Activated T-cell treated with anti-CD3 and anti-CD28 coated beads for 48 hours (primary cell): ENCODE measurements at regions not wholly inside any gene's neighbourhood (a gene's known extent, or its start where the extent isn't known, plus 50 kb on each side); places are given as distances from the start of the nearest gene placed in this dataset.

Source experiments
- DNase-seq: peaks from one replicate; pipeline ENCODE4 v3.0.0-alpha.2; 2020; ENCODE audit warnings: low read depth

DNA sequence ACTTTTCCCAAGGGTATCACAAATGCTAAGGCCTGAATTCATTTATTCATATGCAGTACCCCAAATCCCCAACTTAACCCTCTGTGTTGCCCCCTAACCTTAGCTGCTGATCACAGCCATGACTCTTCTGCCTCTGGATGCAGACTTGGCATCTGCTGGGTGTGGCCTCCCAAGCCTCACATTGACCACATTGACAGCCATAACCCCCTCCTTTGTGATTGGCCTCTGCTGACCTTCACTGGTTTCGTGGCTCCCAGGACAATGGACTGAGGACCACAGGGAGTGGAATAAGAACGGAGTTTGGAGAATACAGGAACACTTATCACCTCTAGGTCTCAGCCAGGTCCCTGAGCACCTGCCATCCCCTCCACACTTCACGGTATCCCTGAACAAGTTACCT is 123.6 kb upstream of the CPEB2 start:
- no peak for DNase-seq

DNA sequence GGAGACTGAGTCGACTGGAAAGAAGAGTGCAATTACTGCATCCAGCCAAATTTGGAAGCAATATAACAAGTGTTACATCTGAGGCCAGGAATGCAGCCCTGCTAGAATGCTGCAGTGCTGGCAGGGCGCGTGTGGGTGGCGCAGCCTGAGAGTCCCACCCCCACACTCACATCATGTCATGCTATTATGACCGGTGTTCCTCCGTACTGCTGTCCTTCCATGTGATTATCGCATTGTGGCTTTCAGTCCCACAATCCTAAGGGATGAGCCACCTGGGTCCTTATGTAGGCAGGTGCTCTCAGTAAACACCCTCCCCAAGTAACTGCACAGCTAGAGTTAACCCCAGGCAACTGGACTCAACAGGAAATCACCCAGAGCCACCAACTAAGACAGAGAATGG is 122.6 kb upstream of the CPEB2 start:
- DNase-seq, result no peak

DNA sequence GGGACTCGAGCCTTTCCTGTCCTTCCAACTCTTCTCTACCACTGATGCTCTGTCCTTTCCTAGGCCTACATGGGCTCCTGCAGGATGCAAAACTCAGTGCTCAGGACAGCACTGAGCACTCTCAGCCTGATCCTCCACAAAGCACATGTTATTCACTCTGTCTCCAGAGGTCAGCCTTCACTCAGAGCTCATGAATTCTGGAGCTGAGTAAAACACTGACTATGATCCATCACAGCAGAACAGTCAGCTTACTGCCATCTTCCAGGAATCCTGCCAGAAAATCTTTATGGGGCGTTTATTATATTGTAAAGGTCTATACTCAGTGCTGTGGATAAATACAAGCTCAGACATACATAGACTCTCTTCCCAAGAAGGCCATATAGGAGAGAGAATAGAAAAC is 121.5 kb upstream of the CPEB2 start:
- DNase-seq, result no peak

DNA sequence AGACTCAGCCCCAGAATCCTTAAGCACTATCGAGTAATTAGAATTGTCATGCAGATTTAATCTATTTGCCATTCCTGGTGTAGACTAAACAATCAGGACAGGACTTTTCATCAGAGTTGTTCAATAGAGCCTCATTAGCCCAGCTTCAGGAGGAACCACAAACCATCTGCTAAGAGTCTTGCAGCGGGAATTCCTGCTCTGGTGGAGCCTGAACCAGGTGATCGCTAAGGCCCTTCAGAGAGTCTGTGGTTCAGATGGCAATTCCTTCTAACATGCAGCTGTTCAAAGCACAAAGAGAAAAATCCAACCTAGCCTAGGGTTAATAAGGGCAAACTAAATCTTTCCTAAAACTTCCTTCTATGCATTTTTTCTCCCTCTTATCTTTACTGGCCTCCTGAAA is 119.1 kb upstream of the CPEB2 start:
- no peak for DNase-seq

- no peak for DNase-seq
Measured at GRCh38 chr4:14883661-14884060, 118.6 kb upstream of the CPEB2 start.

DNA sequence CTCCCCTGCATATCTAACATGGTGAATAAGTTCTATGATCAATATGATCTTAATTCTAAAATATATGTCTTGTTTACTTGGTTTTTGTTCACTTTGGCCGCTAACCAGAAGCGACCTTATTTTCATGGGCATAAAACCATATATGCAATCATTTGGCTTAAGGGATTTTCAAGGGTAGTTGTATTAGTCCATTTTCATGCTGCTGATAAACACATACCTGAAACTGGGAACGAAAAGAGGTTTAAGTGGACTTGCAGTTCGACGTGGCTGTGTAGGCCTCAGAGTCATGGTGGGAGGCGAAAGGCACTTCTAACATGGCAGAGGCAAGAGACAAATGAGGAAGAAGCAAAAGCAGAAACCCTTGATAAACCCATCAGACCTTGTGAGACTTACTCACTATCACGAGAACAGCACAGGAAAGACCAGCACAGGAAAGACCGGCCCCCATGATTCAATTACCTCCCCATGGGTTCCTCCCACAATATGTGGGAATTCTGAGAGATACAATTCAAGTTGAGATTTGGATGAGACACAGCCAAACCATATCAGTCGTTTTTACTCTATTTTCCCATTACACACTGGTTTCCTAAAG is 114.3 kb upstream of the CPEB2 start:
- DNase-seq, result no peak

- no peak for DNase-seq
Measured at GRCh38 chr4:14888790-14889572, 113.3 kb upstream of the CPEB2 start.

DNA sequence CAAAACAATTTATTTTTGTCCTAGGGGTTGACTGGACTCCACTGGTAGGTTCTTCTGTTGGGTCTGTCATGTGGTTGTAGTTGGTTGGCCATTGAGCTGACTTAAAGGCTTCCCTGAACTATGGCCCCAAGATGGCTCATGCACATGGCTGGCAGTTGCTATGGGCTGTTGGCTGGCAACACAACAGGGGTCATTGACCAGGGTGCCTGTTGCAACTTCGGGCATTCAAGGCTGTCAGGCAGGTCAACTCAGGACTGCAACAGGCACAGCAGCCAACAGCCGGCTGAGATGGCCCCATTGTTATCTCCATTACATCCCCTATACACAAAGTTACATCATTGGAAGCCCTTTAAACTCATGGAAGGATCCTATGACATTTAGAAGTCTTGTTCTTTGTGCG is 109.7 kb upstream of the CPEB2 start:
- DNase-seq, result no peak

DNA sequence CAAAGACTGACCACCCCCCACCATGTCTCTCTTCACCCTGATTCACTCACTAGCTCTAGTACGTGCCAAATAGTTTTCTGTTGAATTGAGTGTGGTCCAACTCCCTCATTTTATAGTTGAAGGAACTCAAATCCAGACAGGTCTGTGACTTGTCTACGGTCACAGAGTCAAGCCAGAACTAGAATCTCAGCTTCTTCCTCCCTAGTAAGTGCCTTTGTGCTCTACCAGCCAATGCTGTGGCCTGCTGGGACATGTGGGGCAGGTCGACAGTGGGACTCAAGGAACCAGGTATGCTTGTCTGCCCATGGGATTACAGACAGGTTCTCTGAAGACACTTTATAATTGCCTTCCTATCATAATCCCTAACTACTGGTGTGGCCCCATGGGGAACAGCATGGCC is 108.6 kb upstream of the CPEB2 start:
- no peak for DNase-seq

DNA sequence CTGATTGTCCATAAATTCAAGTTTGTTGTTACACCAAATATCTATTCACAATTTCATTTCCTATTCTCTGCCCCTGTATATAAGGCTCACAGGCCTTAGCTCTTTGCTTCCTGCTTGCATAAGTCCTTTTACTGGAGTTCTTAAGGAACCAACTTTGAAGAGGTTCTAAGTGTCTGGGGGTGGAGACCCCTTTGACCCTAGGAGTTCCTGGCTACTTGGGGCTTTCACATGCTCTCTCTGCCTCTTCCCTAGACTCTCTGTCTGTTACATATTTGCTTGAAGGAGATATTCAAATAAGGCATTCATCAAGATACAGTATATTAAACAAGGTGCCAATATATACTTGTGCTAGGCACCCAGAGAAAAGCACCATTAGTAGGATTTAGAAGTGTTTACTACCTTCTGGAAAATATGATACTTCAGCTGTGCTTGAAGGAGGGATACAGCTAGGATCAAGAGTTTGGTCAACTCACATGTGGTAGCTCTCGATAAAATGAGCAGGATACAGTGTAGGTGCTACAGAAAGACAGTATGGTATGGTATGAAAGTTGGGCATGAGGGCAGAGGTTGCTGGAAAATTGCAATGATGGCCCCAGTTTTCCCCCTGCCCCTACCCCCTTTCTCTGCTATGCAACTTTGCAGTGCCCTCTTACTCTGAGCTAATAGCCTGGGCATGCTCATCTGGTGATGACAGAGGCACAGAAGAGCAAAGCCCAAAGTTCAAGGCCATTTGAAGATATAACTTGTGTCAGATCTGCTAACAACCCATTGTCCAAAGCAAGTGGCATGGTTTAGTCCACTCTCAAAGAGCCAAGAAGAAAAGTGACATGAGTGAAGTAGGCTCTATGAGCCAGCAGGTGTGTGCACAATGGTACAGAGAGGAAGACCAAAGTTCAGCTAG is 107.6 kb upstream of the CPEB2 start:
- DNase-seq, result no peak

- DNase-seq, result no peak
Measured at GRCh38 chr4:14896656-14897175, 105.6 kb upstream of the CPEB2 start.

- DNase-seq, result no peak
Measured at GRCh38 chr4:14897217-14897616, 105.1 kb upstream of the CPEB2 start.

- DNase-seq, result no peak
Measured at GRCh38 chr4:14898989-14899388, 103.3 kb upstream of the CPEB2 start.

DNA sequence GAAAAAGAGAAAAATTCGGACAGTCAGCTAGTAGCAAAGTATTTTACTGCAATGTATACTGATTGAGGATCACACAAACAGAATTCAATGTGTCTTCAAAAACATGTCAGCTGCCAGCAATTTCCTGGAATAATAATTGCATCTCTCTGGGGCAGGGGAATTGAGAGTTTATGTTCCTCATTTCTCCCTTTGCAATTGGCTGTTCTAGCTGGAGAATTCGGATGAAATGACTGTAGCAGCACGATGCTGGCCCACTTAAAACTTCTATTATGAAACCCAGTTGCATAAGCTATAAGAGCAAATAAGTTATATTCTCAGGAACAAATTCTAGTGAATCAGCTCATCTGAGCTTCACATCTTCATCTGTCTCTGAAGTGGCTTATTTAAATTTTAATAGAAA is 99.9 kb upstream of the CPEB2 start:
- no peak for DNase-seq

DNA sequence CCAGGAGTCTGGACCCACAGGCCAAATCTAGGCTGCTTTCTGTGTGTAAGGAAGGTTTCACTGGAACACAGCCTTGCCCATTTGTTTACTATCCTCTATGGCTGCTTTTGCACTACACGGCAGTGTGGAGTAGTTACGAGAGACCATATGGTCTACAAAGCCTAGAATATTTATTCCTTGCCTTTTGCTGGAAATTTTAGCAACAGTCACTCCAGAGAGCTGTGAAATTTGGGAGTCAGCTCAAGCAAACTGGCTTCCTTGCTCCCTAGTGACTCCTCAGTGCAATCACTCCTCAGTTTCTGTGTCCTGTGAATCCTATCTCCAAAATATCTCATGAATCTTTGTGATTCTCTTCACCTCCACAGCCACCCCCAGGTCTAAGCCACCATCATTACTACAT is 99.0 kb upstream of the CPEB2 start:
- no peak for DNase-seq

DNA sequence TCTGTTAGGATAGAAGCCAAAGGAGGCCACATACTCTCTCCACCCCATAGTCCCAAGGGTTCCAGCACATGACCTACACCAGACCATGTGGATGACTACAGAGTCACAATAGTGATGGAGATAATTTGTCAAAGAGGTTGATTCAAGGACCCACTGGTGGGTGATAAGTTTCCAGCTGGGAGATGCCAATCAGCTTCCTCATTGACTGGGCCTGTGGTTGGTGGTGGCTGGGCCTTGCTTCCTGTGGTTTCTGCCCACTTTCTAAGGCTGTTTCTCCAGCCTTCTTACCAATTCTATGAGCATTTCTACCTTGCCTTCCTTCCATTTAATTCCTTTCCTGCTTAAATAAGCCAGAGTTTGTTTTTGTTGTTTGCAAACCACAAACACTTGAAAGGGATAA is 95.5 kb upstream of the CPEB2 start:
- no peak for DNase-seq

- DNase-seq, result no peak
Measured at GRCh38 chr4:14908635-14909034, 93.6 kb upstream of the CPEB2 start.

- DNase-seq, result no peak
Measured at GRCh38 chr4:14910411-14910810, 91.9 kb upstream of the CPEB2 start.

DNA sequence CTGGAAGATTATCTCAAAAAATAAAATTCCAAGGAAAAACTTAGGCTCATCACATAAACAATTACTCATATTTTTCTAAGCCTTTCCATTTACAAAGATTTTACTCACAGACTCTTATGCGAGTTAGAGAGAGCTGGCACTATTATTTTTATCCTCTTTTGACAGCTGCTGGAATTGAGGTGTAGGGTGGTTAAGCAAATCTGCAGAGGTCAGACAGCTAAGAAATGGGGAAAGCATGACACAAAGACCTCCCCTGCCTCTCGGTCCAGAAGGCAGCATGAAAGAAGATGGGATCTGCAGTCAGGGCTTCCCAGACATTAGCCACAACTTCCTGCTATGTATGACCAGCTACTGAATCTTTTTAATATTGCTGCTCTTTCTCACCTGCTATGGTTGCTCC is 89.9 kb upstream of the CPEB2 start:
- no peak for DNase-seq

GRCh38 chr4:14915018-14915417 is 87.3 kb upstream of the CPEB2 start:
- DNase-seq, result no peak

GRCh38 chr4:14916554-14917297 is 85.6 kb upstream of the CPEB2 start:
- DNase-seq, result no peak

DNA sequence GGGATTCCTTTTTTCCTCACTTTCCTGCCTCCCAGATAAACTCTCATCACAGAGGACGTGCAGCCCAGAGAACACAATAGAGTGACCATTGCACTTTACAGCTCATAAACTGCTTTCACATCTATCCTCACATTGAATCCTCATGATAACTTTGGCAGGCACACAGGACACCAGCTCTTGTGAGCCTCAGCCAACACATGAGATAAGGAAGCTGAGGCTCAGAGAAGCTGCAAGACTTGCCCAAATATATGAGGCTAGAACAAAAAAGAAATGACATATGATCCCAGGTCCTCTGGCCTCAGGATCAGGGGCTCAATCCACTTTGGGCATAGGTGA is 85.0 kb upstream of the CPEB2 start:
- DNase-seq, result no peak
